Posterior cingulate gyrus (tissue), 11 donors: ENCODE measurements at regions not wholly inside any gene's neighbourhood (a gene's known extent, or its start where the extent isn't known, plus 50 kb on each side); places are given as distances from the start of the nearest gene placed in this dataset.
"Not testable (repeated sequence)": the region's sequence is repeated elsewhere in the genome, so short reads cannot be mapped to it uniquely, and the experiment has no call there.

ENCODE experiments used
- DNase-seq, 10 donors: peaks; one replicate each; pipeline versions ENCODE4 v3.0.0 to v3.0.0-alpha.2; 2020 to 2021; ENCODE audit warnings: mixed read lengths in 3 of 10
- intact Hi-C: fragments of 100-400 bp; cut with DNase I; formaldehyde crosslinking; loops from one replicate; pipeline ENCODE4 v1.15.1; 2023

GRCh38 chr7:91397612-91398011 lies 133.4 kb downstream of the FZD1 start:
- DNase-seq: no peak
- intact Hi-C loops: no loop called here

- intact Hi-C loops: no loop called here
- no peak for DNase-seq
These were observed 134.1 kb downstream of the FZD1 start for GRCh38 chr7:91398341-91398740.

GRCh38 chr7:91405092-91405788 lies 141.0 kb downstream of the FZD1 start:
- intact Hi-C loops: no loop called here
- DNase-seq: no peak

- intact Hi-C loops, DNase-seq: not testable (repeated sequence)
These were observed 141.6 kb downstream of the FZD1 start for GRCh38 chr7:91405873-91406272.

- DNase-seq: no peak
- intact Hi-C loops: no loop called here
These were observed 143.7 kb downstream of the FZD1 start for GRCh38 chr7:91407942-91408341.

GRCh38 chr7:91408388-91409154 lies 144.3 kb downstream of the FZD1 start:
- DNase-seq: no peak
- intact Hi-C loops: no loop called here

- intact Hi-C loops: no loop called here
- no peak for DNase-seq
These were observed 146.8 kb downstream of the FZD1 start for GRCh38 chr7:91411060-91411459.

- intact Hi-C loops: no loop called here
- DNase-seq: no peak
These were observed 148.1 kb downstream of the FZD1 start for GRCh38 chr7:91412298-91412697.

- no peak for DNase-seq
- intact Hi-C loops: no loop called here
These were observed 150.5 kb downstream of the FZD1 start for GRCh38 chr7:91414734-91415133.

- intact Hi-C loops: no loop called here
- no peak for DNase-seq
These were observed 152.1 kb downstream of the FZD1 start for GRCh38 chr7:91416155-91416865.

GRCh38 chr7:91420606-91421005 lies 156.4 kb downstream of the FZD1 start:
- no peak for DNase-seq
- intact Hi-C loops: no loop called here

GRCh38 chr7:91421018-91421417 lies 156.8 kb downstream of the FZD1 start:
- intact Hi-C loops: no loop called here
- DNase-seq: no peak

GRCh38 chr7:91424371-91424770 lies 160.1 kb downstream of the FZD1 start:
- intact Hi-C loops: no loop called here

GRCh38 chr7:91425149-91425548 lies 160.9 kb downstream of the FZD1 start:
- intact Hi-C loops: no loop called here
- DNase-seq: no peak

More at GRCh38 chr7:91424371-91424770, 160.1 kb downstream of the FZD1 start:
- no peak for DNase-seq

GRCh38 chr7:91427051-91427450 lies 162.8 kb downstream of the FZD1 start:
- intact Hi-C loops: no loop called here
- no peak for DNase-seq

GRCh38 chr7:91431601-91432000 lies 167.4 kb downstream of the FZD1 start:
- DNase-seq: no peak
- intact Hi-C loops: no loop called here

GRCh38 chr7:91434836-91435235 lies 170.6 kb downstream of the FZD1 start:
- intact Hi-C loops: no loop called here
- DNase-seq: no peak

- DNase-seq: no peak
- intact Hi-C loops: no loop called here
These were observed 171.3 kb downstream of the FZD1 start for GRCh38 chr7:91435381-91436059.

GRCh38 chr7:91436655-91437054 lies 172.4 kb downstream of the FZD1 start:
- intact Hi-C loops: no loop called here
- DNase-seq: no peak

- DNase-seq, intact Hi-C loops: not testable (repeated sequence)
These were observed 176.0 kb downstream of the FZD1 start for GRCh38 chr7:91440198-91440597.

GRCh38 chr7:91443862-91444261 lies 179.6 kb downstream of the FZD1 start:
- intact Hi-C loops: no loop called here
- no peak for DNase-seq
